Peyer's patch (tissue), 4 donors: ENCODE measurements at regions not wholly inside any gene's neighbourhood (a gene's known extent, or its start where the extent isn't known, plus 50 kb on each side); places are given as distances from the start of the nearest gene placed in this dataset.

ENCODE experiments used
- POLR2A ChIP-seq, 2 donors: fragments of 450-650 bp; IDR thresholded peaks; one replicate each; pipeline ENCODE4 v1.5.1; 2017; ENCODE audit warnings: antibody characterized with exemption in 2 of 2, mild to moderate bottlenecking in 2 of 2, moderate library complexity in 2 of 2
- TF ChIP-seq, protein P1 (sequence below), 6 experiments: fragments of 450-650 bp in 4 of 6; fragments of 200-600 bp in 2 of 6; sonication (generic) in 1 of 6; IDR thresholded peaks; one replicate each; pipeline ENCODE4 v1.5.1; 2017 to 2019; ENCODE audit warnings: antibody characterized with exemption in 6 of 6, mild to moderate bottlenecking in 3 of 6, moderate library complexity in 1 of 6

DNA sequence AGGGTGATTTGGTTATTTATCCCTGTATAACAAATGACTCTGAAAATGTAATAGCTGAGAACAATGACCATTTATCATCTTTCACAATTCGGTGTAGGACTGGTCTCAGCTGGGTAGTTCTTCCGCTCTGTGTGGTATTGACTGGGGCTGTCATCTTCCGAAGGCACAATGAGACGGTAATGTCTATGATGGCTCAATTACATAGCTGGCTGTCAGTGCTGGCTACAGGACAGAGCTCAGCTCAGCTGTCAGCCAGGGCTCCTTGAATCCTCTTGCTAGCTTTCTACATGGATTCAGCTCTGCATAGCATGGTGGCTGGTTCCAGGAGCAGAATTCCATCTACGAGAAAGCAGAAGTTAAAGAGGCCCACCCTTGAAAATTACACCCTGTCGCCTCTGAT lies 483.8 kb downstream of the TDRD15 start:
- TF ChIP-seq, protein P1, sequence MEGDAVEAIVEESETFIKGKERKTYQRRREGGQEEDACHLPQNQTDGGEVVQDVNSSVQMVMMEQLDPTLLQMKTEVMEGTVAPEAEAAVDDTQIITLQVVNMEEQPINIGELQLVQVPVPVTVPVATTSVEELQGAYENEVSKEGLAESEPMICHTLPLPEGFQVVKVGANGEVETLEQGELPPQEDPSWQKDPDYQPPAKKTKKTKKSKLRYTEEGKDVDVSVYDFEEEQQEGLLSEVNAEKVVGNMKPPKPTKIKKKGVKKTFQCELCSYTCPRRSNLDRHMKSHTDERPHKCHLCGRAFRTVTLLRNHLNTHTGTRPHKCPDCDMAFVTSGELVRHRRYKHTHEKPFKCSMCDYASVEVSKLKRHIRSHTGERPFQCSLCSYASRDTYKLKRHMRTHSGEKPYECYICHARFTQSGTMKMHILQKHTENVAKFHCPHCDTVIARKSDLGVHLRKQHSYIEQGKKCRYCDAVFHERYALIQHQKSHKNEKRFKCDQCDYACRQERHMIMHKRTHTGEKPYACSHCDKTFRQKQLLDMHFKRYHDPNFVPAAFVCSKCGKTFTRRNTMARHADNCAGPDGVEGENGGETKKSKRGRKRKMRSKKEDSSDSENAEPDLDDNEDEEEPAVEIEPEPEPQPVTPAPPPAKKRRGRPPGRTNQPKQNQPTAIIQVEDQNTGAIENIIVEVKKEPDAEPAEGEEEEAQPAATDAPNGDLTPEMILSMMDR (IDR thresholded peaks at IDR 0.05): no peak
- no peak for TF ChIP-seq POLR2A (IDR thresholded peaks at IDR 0.05)
